GM21786 (cell line): ENCODE measurements at regions not wholly inside any gene's neighbourhood (a gene's known extent, or its start where the extent isn't known, plus 50 kb on each side); places are given as distances from the start of the nearest gene placed in this dataset.
"Not testable (repeated sequence)": the region's sequence is repeated elsewhere in the genome, so short reads cannot be mapped to it uniquely, and the experiment has no call there.

Experiments
- ATAC-seq: cut with Tn5 transposase; IDR thresholded peaks from one replicate; pipeline ENCODE4 v1.9.1; 2021; ENCODE audit not compliant: unreplicated experiment

DNA sequence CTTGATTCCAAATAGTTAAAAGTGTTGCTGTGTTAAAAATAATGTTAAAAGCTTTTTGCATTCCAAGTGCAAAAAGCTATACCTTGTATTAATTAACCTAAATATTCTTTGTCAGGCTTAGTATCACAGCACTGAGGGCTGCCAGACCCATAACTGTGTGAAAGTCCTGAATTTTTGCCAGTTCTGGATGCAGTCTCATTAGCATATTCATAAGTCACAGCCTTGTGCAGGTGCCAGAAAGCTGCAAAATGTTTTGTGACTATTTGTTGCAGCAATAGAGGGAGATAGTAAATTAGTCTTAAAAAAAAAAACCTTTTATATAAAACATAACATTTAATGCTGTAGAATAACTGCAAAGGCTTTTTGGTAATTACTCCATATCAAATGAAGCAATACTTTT is 56.6 kb downstream of the SLITRK1 start:
- ATAC-seq: no peak

DNA sequence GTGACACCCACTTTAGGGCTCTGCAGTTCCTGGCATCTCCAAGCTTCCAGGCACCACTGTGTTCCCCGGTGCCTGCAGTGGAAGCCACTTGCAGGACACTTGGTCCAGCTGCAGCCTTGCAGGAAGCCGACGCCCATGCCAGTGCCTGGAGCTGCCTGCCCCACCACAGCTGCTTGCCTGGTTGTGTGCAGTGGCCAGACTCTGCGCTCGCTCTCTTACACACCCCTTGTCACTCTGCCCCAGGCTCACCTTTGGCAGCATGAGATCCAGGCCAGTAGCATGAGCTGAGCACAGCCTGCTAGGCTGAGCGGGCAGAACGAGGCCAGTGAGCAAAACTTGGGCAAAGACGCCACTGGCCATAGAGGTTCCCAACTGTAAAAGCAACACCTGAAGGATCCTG is 57.7 kb downstream of the SLITRK1 start:
- ATAC-seq: no peak

DNA sequence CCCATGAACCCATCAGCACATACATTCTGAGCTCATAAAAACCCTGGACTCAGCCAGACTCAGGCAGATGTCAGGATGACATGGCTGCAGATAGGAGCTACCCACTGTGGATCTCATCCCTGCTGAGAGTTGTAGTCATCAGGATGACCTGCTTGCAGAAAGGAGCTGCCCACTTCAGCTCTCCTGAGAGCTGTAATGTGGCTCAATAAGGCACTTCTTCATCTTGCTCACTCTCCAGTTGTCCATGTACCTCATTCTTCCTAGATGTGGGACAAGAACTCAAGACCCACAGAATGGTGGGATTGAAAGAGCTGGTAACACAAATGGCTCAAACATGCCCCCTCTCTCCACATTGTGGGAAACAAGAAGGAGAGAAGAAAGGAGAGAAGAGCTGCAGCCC is 58.2 kb downstream of the SLITRK1 start:
- ATAC-seq: no peak

DNA sequence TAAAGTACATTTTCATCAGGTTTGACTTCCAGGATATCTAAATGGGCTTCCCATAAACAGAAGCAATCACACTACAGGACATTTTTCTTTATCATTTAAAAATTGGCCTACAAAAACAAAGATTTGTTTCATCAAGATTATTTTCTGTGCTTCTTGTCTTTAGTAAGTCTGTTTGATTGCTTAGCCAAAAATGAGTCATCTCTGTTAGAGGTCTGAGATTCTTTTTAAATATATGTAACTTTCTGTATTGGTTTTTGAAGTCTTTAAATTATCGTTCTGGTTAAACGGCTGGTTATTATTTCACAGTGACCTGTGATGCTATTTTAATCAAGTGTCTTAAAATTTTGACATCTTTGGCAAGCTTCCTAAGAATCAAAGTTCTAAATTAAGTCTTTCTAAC is 62.7 kb downstream of the SLITRK1 start:
- ATAC-seq: no peak

DNA sequence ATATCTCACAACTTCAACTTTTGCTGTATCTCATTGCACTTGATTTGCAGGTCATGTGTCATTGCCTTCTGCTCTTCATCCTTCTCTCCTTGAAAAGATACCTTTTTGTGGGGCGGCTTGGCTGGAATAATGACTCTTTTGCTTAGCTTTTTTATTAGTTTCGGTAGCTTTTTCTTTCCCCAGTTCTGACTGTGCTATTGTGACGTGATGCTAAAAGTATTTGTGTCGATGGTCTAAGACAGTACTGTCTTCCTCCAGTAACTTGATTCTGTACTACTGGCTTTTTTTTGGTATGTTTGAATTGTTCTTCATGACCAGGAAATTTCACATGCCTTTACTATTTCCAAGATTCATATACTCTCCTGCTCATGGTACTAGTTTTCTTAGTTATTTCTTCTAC is 63.1 kb downstream of the SLITRK1 start:
- ATAC-seq: no peak

DNA sequence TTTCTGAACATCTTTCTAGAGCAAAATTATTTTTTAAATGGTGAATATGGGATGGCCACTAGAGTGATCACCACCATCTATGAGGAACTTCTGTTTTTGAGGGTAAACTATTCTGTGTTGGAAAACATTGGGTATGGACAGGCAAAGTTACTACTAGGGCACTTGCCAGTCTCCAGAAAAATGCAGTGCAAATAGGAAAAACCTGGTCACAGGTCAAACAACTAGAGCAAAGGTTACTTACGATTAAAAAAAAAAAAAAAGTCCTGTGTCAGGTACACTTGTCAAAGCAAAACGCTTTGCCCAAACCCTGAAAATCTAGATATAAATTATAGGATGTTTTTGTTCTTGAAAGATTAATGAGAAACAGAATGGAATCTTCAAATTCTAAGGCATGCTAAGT is 66.2 kb downstream of the SLITRK1 start:
- ATAC-seq: no peak

DNA sequence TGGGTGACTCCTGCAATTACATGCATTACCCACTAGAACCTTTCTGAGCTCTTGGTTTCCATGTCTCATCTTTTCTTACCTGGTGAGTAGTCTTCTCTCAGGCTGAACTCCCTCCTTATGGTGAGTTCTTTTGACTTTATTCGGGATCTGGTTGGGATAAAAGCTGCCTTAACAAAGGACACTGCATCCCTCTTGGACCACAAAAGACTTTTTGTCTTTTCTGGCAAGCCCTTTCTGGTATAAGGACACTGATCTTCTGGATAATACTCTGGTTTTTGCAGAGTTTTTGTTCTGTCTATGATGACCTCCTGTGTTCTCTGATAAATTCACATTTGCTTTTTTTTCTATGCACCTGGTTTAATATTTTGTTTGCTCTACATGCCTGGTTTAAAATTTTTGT is 66.7 kb downstream of the SLITRK1 start:
- no peak for ATAC-seq

DNA sequence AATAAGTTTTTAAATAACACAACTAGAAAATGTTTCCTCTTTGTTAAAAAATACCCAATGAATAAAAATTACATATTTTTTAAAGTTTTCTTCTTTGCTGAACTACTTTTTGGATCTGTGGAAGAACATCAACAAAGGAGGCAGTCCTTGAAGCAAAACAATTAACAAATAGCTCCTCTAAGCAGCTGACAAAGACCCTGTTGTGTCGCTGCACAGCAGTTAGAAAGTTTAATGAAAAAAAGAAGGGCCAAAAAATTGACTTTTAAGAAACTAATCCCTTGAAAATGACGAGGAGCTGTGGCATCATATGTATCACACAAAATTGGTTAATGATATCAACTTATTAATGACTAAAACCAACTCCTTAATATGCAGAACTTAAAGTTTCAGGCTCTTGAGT is 72.1 kb downstream of the SLITRK1 start:
- no peak for ATAC-seq

DNA sequence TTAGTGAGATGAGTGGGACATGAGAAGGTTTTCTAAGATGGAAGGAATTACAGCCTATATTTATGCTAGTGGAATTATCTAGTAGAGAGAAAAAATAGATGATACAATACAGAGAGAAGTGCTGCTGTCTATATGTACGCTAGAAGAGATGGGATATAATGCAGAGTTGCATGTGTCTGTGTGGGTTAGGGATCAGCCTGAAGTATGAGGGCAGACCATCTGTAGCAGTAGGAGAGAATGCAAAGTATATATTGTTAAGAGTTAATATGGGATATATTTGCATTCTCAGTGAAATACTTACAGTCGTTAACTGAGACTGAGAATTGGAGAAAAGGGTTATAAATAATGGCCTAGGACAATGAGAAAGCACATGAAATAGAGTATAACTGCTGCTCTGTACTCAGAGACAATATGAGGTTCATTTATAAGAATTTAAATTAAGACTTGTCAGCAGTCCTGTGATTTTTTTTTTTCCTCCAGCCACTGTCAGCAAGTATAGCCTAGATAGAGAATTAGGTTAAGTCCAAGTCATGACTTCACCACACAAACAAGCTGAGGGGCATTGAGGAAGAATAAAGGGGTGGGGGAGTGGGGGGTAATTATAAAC is 77.8 kb downstream of the SLITRK1 start:
- no peak for ATAC-seq

DNA sequence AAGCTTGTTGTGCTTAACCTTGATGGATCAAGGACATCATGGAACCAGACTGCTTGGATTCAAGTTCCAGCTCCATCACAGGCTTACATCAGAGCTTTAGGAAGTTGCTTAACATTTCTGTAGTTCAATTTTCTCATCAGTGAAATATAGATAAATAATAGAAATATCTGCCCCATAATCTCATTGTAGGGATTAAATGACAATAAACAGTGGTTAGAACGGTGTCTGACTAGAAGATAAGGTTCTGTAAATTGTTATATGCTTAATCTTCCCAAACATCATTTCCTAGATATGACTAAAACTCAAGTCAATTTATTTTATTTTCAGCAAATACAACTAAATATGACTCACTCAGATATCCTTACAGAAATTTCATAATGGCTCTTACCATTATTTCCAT is 83.5 kb downstream of the SLITRK1 start:
- no peak for ATAC-seq

DNA sequence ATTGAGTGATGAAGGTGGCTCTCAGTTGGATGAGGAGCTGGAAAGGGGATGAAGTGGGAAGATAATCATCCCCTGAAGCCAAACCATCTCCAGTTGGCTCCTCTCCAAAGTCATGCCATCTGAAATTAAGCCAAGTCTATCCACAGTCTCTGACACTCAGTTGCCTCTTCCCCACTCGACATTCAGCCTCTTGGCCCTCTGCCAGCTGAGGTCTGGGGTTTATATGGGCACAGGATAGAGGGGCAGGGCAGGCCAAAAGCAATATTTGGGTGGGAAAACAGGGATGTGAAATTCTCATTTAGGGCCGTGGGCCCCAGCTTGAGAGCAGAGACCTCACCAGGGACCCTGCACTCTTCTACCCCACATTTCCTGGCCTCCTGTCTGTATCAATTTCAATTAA is 85.9 kb downstream of the SLITRK1 start:
- ATAC-seq: no peak

DNA sequence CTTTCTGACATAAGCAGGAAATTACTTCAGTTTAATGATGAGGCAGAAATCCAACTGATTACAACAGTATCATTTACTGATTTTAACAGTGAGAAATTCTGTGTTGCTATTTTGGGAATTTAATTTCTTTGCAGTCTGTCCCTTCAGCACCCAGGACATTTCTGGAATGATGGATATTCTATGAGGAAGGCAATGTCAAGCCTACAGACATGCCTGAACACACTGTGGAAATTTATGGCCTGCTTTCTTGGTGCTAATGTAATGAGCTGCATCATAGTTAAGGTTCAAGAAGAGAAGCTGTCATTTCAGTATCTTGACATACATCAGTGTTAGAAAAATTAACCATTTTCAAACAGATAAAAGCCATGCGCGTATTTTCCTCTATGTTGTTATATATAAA is 87.7 kb downstream of the SLITRK1 start:
- no peak for ATAC-seq

DNA sequence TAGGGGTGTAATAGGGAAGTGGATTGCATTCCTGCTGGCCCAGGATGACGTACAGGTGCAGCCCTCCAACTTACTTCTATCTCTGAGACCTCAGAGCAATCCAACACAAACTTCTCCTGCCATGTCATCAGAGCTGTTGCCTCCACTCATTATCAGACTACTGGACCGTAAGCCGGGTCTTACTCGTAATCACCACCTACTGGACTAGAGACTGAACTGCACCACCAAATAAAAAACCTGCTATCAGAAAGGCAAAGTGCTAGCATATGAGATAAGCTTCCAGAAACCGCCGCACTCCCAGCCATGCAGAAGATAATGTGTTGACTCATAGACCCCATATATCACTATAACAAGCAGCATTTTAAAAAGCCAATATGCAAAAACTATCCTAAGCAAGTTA is 102.0 kb downstream of the SLITRK1 start:
- peak; percentile 71 for ATAC-seq

DNA sequence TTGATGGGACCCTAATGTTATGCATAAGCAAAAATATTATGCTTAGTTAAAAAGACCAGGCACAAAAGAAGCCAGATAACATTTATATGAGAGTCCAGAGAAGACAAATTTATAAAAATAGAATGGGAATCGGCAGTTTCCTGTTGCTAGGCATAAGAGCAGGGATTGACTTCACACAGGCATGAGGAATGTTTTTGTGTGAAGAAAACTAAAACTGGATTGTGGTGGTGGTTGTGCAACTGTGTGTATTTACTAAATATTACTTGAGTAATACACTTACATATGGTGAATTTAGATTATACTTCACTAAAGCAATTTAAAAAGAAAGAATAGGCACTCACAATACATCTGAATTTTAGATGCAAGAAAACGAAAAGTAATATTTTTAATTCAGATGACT is 108.3 kb downstream of the SLITRK1 start:
- ATAC-seq: no peak

DNA sequence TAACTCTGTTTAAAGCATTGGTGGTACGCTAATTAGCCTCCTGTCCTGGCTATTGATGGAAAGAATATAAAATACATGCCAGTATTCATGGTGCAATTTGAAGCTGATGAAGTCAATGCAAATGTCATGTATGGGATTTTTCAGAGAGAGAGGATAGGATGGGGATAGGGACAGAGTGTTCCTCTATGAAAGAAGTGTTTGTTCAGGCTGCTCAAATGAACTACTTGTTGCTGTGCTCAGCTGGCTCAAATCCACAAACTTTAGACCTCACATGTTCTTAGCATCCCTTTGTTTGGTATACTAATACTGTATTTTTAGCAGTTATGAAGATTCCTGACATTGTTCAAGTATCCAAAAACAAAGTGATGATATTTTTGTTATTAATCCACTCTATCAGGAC is 116.5 kb downstream of the SLITRK1 start:
- no peak for ATAC-seq

DNA sequence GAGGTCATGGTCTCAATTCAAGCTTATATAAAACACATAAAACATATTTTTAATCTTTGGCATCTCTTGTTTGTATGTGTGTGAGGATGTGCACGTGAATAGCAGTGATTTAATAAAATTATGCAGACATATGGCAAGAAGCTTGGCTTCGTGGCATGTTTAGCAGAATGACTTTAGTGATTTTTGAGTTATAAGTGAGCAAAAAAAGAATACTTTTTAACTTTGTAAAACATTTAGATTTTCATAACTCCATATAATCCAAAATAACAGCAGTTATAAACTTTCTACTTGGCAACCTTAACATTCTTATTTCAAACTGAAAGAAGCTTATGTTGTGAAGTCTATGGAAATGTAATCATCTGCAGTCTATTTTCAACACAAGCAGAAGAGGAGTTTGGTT is 120.6 kb downstream of the SLITRK1 start:
- no peak for ATAC-seq

DNA sequence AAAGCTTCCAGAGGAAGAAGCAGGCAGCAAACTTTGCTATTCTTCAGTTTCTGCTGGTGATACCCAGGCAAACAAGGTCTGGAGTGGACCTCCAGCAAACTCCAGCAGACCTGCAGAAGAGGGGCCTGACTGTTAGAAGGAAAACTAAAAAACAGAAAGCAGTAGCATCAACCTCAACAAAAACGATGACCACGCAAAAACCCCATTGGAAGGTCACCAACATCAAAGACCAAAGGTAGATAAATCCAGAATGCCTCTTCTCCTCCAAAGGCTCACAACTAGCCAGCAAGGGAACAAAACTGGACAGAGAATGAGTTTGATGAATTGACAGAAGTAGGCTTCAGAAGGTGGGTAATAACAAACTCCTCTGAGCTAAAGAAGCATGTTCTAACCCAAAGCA is 127.1 kb downstream of the SLITRK1 start:
- not testable (repeated sequence) for ATAC-seq

DNA sequence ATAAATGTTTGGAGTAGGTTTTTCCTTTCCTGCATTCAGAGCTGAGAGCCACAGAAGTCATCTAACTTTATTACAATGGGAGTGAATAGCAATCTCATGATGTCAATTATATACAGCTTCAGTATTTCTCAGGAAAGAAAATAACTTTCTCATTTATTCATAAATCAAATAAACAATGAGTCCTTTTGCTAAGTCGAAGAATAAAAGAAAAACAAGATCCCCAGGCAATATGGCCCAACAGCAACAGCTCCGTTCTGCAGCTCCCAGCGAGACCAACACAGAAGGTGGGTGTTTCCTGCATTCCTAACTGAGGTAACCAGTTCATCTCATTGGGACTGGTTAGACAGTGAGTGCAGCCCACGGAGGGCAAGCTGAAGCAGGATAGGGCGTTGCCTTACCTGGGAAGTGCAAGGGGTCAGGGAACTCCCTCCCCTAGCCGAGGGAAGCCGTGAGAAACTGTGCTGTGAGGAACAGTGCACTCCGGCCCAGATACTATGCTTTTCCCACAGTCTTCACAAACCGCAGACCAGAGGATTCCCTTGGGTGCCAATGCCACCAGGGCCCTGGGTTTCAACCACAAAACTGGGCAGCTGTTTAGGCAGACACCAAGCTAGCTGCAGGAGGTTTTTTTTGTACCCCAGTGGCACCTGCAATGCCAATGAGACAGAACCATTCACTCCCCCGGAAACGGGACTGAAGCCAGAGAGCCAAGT is 128.2 kb downstream of the SLITRK1 start:
- no peak for ATAC-seq

DNA sequence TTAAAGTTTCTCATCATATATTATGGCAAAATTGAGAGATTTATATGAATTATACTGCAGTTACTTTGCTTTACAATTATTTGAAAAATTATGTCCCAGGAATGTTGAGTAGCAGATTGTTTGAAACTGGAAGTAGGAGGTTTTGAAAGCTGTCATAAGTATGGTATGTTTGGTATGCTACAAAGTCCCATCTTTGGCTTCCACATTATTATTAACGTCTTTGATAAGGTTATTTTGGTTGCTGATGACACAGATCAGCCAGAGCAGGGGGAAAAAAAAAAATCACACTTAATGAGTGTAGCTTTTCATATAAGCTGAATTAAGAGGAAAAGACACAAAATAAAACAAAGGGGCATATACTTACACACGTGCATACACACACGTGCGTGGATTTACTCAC is 130.1 kb downstream of the SLITRK1 start:
- no peak for ATAC-seq

DNA sequence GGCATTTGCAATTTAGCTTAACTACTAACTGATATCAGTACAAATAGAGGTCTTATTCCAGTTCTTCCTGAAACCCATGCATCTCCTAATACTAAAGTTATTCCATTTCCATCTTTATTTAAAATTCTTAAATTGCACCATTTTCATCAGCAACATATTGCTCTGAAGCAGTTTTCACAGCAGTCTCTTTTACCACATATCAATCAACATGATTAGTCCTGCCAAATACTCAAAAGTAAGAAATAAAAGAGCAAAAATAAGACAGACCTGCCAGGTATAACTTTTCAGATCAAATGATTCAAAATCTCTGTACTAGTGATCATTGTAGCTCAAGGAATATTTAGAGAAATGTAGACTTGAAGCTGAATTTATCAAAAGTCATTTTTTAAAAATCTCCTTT is 141.7 kb downstream of the SLITRK1 start:
- no peak for ATAC-seq

DNA sequence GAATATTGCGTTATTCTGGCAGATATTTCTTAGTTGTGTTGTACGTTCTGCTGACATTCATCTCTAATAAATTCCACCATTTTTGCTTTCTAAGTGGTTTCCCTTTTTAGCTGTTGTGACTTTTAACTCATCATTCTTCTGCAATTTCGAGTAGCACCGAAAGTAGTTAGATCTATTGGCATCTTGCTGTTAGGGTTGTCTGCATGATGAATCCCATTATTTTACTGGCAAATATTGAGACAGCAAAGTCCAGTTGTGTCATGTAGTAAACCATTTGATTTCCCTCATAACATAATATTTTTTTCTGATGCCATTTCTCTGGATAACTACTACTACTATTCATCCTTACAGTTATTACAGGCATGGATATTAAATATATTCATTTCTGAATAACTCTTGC is 143.9 kb downstream of the SLITRK1 start:
- ATAC-seq: no peak

DNA sequence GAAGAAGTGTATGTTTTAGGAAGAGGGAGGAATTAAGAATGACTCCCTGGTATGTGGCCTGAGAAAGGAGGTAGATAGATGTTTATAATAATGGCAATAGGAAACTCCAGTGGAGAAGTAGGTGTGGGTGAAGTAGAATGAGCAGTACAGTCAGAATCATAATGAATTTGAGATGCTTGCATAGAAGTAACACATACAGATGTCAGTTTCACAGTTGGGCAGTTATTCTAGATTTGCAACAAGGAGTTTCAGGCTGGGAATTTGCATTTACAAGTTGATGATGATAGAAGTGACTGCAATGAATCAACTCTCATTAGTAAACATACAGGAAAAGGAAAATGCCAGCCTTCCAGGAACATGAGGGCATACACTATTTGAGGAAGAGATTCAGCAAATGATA is 149.0 kb downstream of the SLITRK1 start:
- ATAC-seq: no peak

DNA sequence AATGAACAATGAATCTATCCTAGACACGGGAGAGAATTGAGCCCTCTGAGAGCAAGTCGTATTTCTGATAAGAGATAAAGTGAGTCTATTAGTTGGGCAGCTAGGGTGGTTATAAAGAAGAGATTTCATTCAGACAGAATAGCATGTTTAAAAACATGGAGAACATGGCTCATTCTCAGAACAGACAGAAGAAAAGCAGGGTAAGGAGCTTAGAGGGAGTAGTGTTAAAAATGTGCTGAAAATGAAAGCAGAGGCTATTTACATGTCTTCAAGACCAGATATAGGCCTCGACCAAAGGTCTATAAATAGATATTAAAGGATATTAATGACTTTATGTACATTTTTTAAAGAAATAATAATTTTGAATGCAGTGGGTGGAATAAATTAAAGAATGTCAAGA is 149.5 kb downstream of the SLITRK1 start:
- no peak for ATAC-seq
